Mucosa of gallbladder (tissue), 1 donor: ENCODE measurements at regions not wholly inside any gene's neighbourhood (a gene's known extent, or its start where the extent isn't known, plus 50 kb on each side); places are given as distances from the start of the nearest gene placed in this dataset.
"Not testable (repeated sequence)": the region's sequence is repeated elsewhere in the genome, so short reads cannot be mapped to it uniquely, and the experiment has no call there.

Source experiments
- DNase-seq: peaks from one replicate; pipeline ENCODE4 v3.0.0-alpha.2; 2020; ENCODE audit warnings: low spot score
- donor health status: DM: no; HTN: no; CAD: no.

DNA sequence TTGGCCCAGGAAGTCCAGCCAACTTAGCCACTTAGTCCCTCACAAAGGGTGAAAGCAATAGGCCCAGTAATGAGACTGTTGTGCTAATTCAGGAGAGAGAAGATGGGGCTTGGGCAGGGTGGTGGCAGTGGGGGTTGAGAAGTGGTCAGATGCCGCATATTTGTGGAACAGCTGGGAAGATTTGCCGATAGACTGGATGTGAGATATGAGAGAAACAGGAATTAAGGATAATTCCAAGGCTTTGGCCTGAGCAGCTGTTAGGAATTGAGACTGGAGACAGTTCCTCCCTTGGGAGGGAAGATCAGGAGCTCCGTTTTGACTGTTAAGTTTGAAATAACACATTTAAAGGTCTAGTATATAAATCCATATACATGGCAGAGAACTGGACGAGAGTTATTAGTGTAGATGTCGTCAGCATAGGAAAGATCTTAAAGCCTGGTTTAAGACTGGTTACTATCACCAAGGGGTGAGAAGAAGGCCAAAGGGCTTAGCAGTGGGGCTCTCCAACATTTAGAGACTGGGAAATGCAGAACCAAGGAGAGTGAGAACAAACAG is 323.7 kb upstream of the FAM78B start:
- DNase-seq, result no peak

- DNase-seq, result not testable (repeated sequence)
Measured at GRCh38 chr1:166493765-166494164, 327.0 kb upstream of the FAM78B start.

GRCh38 chr1:166507347-166507746 is 331.9 kb upstream of the POGK start:
- no peak for DNase-seq

DNA sequence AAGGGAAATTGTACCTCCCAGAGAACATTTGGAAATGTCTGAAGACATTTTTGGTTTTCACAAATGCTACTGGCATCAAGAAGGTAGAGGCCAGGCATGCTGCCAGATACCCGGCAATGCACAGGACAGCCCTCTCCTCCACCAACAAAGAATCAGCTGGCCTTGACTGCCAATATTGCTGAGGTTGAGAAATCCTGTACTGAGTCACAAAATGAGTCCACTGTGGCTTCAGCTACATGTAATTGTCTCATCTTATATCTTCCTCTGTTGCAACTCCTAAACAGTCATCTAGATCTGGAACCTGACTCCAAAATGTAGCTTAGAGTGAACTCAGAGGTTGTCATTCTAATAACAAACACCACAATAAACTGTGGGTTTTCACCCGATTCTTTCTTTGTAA is 327.5 kb upstream of the POGK start:
- DNase-seq, result no peak

DNA sequence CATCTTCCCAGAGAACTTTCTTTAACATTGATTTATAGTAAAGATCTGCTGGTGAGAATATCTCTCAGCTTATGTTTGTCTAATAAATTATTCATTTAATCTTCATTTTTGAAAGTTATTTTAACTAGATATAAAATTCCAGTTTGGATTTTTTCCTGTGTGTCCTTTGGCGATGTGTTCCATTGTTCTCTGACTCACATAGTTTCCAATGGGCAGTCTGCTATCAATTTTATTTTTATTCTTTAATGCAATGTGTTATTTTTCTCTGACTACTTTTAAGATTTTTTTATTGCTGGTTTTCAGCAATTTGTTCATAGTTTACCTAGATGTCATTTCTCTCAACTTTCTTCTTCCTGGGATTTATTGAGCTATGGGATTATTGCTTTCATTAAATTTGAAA is 325.2 kb upstream of the POGK start:
- no peak for DNase-seq

DNA sequence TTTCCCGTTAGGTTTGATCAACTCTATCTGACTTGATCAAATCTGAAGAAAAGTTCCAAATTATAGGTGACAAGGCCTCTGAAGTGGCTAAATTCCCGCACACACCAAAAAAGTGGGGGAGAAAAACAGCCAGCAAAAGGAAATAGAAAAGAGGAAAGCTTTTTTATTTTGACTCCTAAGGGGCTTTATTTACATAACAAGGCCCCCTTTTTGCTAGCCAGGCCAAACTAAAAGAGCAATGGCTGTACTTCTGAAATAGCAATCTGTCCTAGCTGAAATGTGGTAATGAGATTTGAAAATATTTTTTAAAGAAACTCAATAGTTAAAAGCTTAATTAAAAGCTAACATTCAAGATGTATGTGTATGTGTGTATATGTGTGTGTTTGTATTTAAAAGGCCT is 311.5 kb upstream of the POGK start:
- DNase-seq, result no peak

GRCh38 chr1:166538646-166539045 is 300.6 kb upstream of the POGK start:
- DNase-seq, result no peak

- DNase-seq, result no peak
Measured at GRCh38 chr1:166544036-166544435, 295.2 kb upstream of the POGK start.

- DNase-seq, result no peak
Measured at GRCh38 chr1:166544561-166544960, 294.7 kb upstream of the POGK start.

DNA sequence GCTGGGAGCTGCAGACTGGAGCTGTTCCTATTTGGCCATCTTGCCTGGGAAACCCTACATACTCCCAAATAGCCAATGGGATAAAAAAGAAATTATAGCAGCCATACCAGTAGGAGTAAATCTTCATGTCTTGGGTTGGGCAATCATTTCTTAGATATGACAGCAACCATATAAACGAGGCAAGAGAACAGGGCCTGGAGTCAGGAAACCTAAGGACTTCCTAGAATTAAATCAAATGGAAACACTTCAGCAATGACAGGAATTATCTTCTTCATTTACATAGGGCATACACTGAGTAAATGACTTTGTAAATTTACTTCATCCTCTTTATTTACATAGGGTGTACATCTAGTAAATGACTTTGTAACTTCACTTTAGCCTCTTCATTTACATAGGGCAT is 286.6 kb upstream of the POGK start:
- no peak for DNase-seq

DNA sequence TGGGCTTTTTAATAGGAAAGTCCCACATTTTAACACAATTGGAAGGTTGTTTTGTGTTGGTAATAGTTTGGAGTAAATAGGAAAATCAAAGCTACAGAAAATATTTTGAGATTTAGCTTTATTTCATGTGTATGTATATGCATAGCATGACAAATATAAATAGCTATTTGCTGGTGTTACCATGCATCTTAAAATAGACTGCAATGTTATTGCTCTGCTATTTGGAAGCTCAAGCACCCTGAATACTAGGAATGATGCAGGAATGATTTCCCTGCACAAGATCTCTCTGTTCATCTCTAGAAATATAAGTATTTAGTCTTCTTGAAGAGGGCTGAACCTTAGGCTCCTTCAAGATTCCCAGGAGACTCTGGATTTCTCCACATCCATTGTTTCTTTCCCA is 268.3 kb upstream of the POGK start:
- DNase-seq, result no peak

DNA sequence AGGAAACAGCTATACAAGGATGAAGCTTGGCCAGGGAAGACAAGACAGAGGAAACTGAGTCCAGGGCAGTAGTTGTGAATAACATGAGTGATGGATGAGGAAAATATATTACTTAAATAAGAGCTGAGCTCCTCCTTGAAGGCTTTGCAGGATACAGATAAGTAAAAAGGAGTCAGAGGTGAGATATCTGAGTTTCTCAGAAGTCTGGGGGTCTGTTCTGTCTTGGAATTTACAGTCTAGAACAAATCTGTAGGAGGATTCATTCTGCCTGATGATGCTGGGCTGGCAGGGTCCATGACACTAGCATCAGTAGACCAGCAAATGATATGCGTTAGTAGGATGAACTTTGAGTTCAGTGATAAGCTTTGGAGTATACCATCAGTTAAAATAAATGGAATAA is 266.1 kb upstream of the POGK start:
- no peak for DNase-seq

- no peak for DNase-seq
Measured at GRCh38 chr1:166579557-166580501, 259.4 kb upstream of the POGK start.

GRCh38 chr1:166588741-166589140 is 250.5 kb upstream of the POGK start:
- no peak for DNase-seq

GRCh38 chr1:166590161-166590560 is 249.1 kb upstream of the POGK start:
- DNase-seq, result no peak

- no peak for DNase-seq
Measured at GRCh38 chr1:166594646-166595045, 244.6 kb upstream of the POGK start.

GRCh38 chr1:166597516-166597915 is 241.8 kb upstream of the POGK start:
- no peak for DNase-seq

- DNase-seq, result no peak
Measured at GRCh38 chr1:166600574-166600973, 238.7 kb upstream of the POGK start.

DNA sequence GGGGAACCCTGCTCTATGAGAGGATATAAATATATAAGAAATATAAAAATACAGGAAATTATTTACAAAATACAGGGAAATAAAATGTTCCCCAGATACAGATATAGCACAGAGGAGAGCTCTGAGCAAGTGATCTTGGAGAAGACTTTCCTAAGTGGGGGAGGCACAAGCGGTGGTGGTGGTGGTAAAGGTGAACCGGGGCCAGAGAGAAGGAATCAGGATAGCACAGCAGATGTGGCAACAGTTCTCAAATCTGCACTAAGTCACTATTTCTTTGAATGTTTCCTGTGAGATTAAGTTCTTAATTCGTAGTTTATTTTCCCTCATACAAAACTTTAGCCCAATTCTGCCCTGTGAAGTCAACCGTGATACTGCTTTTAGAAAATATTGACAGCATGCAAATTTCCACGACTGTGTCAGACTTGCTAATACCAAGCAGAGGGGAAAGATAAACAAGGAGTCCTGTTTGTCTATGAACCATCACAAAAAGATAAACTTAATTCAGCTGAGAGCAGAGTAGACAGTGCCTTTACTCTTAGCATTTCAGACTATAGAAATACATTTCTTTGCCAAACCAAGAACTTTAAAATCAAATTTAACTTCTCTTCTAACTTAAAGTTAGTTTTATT is 237.5 kb upstream of the POGK start:
- DNase-seq, result no peak

- DNase-seq, result not testable (repeated sequence)
Measured at GRCh38 chr1:166602801-166603200, 236.5 kb upstream of the POGK start.

DNA sequence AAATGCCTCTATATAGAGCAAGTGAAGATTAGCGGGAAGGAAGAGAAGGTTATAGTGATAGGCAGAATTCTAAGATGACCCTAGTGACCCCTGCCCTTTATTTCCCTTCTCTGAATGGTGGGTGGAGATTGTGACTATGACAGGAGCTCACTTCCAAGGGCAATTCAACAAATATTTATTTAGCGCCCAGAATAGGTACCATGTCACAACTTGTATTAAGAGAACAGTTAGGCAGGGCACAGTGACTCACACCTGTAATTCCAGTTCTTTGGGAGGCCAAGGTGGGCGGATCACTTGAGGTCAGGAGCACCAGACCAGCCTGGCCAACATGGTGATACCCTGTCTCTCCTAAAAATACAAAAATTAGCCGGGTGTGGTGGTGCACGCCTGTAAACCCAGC is 236.0 kb upstream of the POGK start:
- DNase-seq, result no peak

DNA sequence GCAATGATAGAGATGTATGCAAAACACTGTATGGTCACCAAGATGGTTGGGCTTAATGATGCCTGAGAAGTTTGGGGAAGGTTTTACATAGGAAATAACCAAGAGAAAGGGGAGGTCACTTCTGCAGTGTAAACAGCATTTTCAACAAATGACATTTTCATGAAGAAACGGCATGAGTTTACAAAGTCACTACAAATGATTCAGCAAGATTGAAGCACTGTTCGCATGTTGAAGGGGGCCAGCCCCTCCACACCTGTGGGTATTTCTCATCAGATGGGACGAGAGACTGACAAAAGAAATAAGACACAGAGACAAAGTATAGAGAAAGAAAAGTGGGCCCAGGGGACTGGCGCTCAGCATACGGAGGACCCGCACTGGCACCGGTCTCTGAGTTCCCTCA is 234.1 kb upstream of the POGK start:
- no peak for DNase-seq

GRCh38 chr1:166612886-166613285 is 226.4 kb upstream of the POGK start:
- DNase-seq, result no peak
